ENCODE measurements at regions not wholly inside any gene's neighbourhood (a gene's known extent, or its start where the extent isn't known, plus 50 kb on each side); places are given as distances from the start of the nearest gene placed in this dataset.

- TF ChIP-seq AFF4 (CRISPR knock-in tag; IDR thresholded peaks at IDR 0.05) (no peak), FOXA1 (IDR thresholded peaks at IDR 0.05; ENCODE audit: borderline replicate concordance) (no peak), DPF2 (IDR thresholded peaks at IDR 0.05) (no peak), NCOA1 (IDR thresholded peaks at IDR 0.05; ENCODE audit: low read depth) (no peak), ZFP91 (CRISPR knock-in tag; IDR thresholded peaks at IDR 0.05) (no peak)
Observed at GRCh38 chr6:4208158-4208557, 72.8 kb upstream of the ECI2 start (continued).

Data from K562 (cell line).